Epithelial cell of proximal tubule (primary cell): ENCODE measurements at regions not wholly inside any gene's neighbourhood (a gene's known extent, or its start where the extent isn't known, plus 50 kb on each side); places are given as distances from the start of the nearest gene placed in this dataset.
"Not testable (repeated sequence)": the region's sequence is repeated elsewhere in the genome, so short reads cannot be mapped to it uniquely, and the experiment has no call there.

Experiments used
- DNase-seq: peaks from one replicate; pipeline ENCODE4 v3.0.0-alpha.2; 2011; ENCODE audit warnings: low read depth
- H3K4me3 ChIP-seq: 2 replicates; pipeline ENCODE4 v1.5.1; 2011; ENCODE audit warnings: low read depth, mild to moderate bottlenecking, low read length
- CTCF ChIP-seq: conservative IDR thresholded peaks from 2 replicates; pipeline ENCODE4 v1.5.1; 2012; ENCODE audit warnings: low read depth, mild to moderate bottlenecking, low read length

GRCh38 chr6:3921663-3922062, 72.5 kb downstream of the FAM50B start:
- no peak for TF ChIP-seq CTCF
- no peak overlapping the region for H3K4me3 ChIP-seq
- DNase-seq = no peak

- DNase-seq, H3K4me3 ChIP-seq: not testable (repeated sequence)
Observed at GRCh38 chr6:3922619-3923018, 73.4 kb downstream of the FAM50B start.

- DNase-seq, H3K4me3 ChIP-seq: not testable (repeated sequence)
Observed at GRCh38 chr6:3925223-3926149, 76.3 kb downstream of the FAM50B start.

- DNase-seq = no peak
- TF ChIP-seq CTCF = no peak
- no peak overlapping the region for H3K4me3 ChIP-seq
Observed at GRCh38 chr6:3926150-3926482, 76.9 kb downstream of the FAM50B start.

GRCh38 chr6:3928111-3928510, 78.9 kb downstream of the FAM50B start:
- H3K4me3 ChIP-seq = no peak overlapping the region
- DNase-seq = no peak
- no peak for TF ChIP-seq CTCF

- DNase-seq = no peak
- TF ChIP-seq CTCF = no peak
- no peak overlapping the region for H3K4me3 ChIP-seq
Observed at GRCh38 chr6:3929281-3929798, 80.2 kb downstream of the FAM50B start.

- H3K4me3 ChIP-seq = no peak overlapping the region
- no peak for TF ChIP-seq CTCF
- DNase-seq = no peak
Observed at GRCh38 chr6:3937438-3937837, 88.3 kb downstream of the FAM50B start.

- no peak for TF ChIP-seq CTCF
- no peak for DNase-seq
- H3K4me3 ChIP-seq = no peak overlapping the region
Observed at GRCh38 chr6:3938715-3939367, 89.7 kb downstream of the FAM50B start.
